Epithelial cell of proximal tubule (primary cell): ENCODE measurements at regions not wholly inside any gene's neighbourhood (a gene's known extent, or its start where the extent isn't known, plus 50 kb on each side); places are given as distances from the start of the nearest gene placed in this dataset.

ENCODE experiments used
- DNase-seq: peaks from one replicate; pipeline ENCODE4 v3.0.0-alpha.2; 2011; ENCODE audit warnings: low read depth
- H3K4me3 ChIP-seq: 2 replicates; pipeline ENCODE4 v1.5.1; 2011; ENCODE audit warnings: low read depth, mild to moderate bottlenecking, low read length
- CTCF ChIP-seq: conservative IDR thresholded peaks from 2 replicates; pipeline ENCODE4 v1.5.1; 2012; ENCODE audit warnings: low read depth, mild to moderate bottlenecking, low read length

DNA sequence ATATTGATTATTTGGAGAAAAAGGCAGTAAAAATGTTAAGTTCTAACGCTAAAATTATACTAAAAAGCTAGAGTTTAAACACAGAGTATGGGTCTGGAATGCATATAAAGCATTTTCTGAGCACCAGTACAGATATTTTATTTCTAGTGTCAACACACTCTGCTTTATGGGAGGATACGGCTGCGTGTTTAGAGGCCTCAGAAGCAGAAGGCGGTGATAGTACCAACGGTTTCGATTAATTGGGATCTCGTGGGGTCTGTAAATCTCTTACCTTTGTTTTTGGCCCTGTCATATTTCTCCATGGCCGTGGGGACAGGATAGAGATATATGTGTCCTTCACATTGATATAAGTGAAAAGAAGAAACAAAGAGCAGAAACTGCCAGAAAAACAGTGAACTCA is 206.8 kb upstream of the NTM start:
- TF ChIP-seq CTCF: no peak
- H3K4me3 ChIP-seq: no peak overlapping the region
- no peak for DNase-seq

DNA sequence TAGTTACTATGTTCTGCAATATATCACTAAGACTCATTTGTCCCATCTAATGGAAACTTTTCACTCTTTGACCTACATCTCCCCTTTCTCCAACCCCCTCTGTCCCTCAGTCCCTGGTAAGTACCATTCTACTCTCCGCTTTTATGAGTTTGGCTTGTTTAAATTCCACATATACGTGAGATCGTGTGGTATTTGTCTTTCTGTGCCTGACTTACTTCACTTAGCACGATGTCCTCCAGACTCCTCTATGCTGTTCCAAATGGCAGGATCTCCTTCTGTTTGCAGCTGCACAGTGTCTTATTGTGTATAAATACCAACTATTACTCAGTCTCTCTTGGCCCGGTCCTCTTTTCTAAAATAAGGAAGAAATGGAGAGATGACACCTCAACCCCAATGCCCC is 205.4 kb upstream of the NTM start:
- TF ChIP-seq CTCF: no peak
- DNase-seq: no peak
- H3K4me3 ChIP-seq: no peak overlapping the region

DNA sequence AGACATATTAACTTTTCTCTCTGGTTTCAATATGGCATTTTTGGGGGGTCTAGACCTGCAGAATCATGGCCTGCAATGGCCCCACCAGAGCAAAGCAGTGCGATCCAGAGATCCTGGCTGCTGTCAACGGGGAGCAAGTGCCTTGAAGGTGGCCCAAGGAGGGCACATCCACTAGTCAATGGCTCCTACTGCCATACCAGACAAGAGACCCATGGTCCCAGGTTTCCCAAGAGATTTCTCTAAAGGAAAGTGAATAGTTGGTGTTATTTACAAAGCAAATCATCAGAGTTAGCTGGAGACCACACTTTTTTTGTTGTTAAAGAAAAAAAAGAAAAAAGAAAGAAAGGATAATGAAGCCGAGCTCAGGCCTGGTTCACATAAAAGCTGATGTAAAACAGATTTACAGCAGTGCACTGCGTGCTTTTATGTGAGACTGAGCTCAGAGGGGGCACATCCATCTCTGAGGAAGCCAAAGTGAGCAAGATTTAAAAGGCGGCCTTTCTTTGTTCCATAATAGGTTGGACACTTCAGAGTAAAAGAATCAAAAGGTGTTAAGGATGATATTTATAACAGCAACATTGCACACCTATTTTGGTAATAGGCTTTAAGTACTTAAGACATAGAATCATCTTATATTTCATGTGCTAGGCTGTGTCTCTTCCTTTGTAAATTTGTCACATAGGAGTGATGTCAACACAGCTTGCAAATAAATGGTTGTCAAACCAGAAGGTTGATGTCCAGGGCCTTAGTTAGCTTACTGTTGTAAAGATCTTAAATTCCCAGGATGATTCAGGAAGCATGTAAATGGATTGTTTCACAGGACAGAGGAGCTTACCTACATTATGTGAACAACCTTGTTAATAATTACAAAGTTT is 201.3 kb upstream of the NTM start:
- no peak for TF ChIP-seq CTCF
- DNase-seq: no peak
- H3K4me3 ChIP-seq: no peak overlapping the region

- no peak overlapping the region for H3K4me3 ChIP-seq
- no peak for DNase-seq
- TF ChIP-seq CTCF: no peak
These were observed 198.4 kb upstream of the NTM start for GRCh38 chr11:131172011-131172410.

DNA sequence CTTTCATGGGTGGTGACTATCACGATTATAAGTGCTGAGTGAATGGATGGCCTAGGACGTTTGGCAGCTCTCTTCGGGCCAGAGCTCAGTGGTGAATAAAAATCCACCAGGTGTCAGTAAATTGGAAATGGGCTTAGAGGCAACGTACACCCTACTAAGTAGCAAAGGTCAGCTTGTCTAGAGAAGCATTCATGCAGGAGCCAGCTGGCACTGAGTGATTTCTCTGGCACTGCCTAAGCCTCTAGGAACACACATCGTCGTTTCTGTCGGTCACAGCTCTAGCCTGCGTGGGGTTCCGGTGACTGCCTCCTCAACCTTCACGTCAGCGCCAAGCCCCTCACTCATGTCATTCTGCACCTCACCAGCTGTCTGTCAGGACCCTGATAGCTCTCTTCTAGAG is 192.4 kb upstream of the NTM start:
- DNase-seq: no peak
- TF ChIP-seq CTCF: no peak
- no peak overlapping the region for H3K4me3 ChIP-seq

GRCh38 chr11:131178596-131178995 is 191.8 kb upstream of the NTM start:
- no peak for DNase-seq
- TF ChIP-seq CTCF: no peak
- no peak overlapping the region for H3K4me3 ChIP-seq

GRCh38 chr11:131179836-131180235 is 190.6 kb upstream of the NTM start:
- no peak for DNase-seq
- TF ChIP-seq CTCF: no peak

More at GRCh38 chr11:131179836-131180235, 190.6 kb upstream of the NTM start:
- no peak overlapping the region for H3K4me3 ChIP-seq
